ENCODE measurements at regions not wholly inside any gene's neighbourhood (a gene's known extent, or its start where the extent isn't known, plus 50 kb on each side); places are given as distances from the start of the nearest gene placed in this dataset.
A peak's percentile ranks its signal among the peaks of the same experiment; 100 is the strongest.

DNA sequence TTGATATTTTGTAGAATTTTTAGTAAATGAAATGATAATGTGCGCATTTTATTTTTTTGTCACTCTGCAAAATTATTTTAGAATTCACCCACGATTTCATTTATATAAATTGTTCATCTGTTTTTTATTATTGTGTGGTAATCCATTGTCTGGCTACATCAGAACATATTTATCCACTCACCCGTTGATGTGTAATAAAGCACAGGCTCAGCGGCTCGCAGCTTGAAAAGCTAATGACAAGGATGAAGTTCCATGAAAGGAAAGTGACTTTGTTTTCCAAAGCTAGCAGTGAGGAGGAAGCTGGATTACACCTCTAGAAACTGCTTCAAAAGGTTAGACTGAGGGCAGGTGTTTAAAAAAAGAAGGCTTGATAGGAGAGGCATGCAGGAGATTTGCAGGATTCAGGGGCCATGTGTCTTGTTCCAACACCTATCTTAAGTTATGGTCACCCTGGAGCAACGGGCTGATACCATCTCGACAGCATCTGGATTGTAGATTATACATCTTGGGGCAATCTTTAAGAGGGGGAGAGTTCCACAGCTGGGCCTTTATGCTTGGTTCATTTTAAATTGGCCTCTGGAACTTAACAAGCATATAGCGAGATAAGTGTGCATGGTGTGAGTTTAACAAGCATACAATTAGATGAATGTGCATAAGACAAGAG lies 194.1 kb downstream of the TMTC3 start:
- H3K27me3 ChIP-seq (ENCODE audit: control insufficient read depth, insufficient read depth, low read length), result no peaks in the 10 kb centered on the region
- no peak for DNase-seq
- no peaks in the 10 kb centered on the region for H3K4me1 ChIP-seq (ENCODE audit: control insufficient read depth, insufficient read depth, low read length)
- H3K4me3 ChIP-seq (ENCODE audit: low read length), result no peak overlapping the region
- no peak overlapping the region for H3K27ac ChIP-seq (ENCODE audit: low read length)
- 67% methylated on average over 3 of the region's 8 CpGs for WGBS (ENCODE audit: insufficient coverage, low lambda C conversion rate)
- no peaks in the 10 kb centered on the region for H3K9me3 ChIP-seq (ENCODE audit: control insufficient read depth, low read depth, low read length)
- H3K36me3 ChIP-seq (ENCODE audit: control insufficient read depth, insufficient read depth, low read length), result no peaks in the 10 kb centered on the region

DNA sequence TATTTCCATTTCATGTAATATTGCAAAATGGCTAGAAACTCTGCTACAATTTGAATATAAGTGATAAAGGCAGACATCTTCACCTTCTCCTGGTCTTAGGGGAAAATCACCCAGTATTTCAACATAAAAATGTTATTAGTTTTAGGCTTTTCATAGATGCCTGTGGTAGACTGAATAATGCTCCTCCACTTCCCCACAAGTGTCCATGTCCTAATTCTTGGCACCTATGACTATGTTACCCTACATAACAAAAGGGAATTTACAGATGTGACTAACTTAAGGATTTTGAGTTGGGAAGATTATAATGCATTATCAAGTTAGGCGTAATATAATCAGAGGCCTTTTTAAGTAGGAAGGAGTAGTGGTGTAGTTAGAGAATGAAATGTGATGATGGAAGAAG lies 196.4 kb downstream of the TMTC3 start:
- no peak overlapping the region for H3K4me3 ChIP-seq (ENCODE audit: low read length)
- no peak for DNase-seq
- H3K36me3 ChIP-seq (ENCODE audit: control insufficient read depth, insufficient read depth, low read length), result no peaks in the 10 kb centered on the region
- no peaks in the 10 kb centered on the region for H3K9me3 ChIP-seq (ENCODE audit: control insufficient read depth, low read depth, low read length)
- no peaks in the 10 kb centered on the region for H3K4me1 ChIP-seq (ENCODE audit: control insufficient read depth, insufficient read depth, low read length)
- H3K27ac ChIP-seq (ENCODE audit: low read length), result no peak overlapping the region
- 0% methylated on average over 1 of the region's 1 CpG for WGBS (ENCODE audit: insufficient coverage, low lambda C conversion rate)
- no peaks in the 10 kb centered on the region for H3K27me3 ChIP-seq (ENCODE audit: control insufficient read depth, insufficient read depth, low read length)

- H3K9me3 ChIP-seq (ENCODE audit: control insufficient read depth, low read depth, low read length), result no peaks in the 10 kb centered on the region
- WGBS (ENCODE audit: insufficient coverage, low lambda C conversion rate), result no CpG with 5 or more reads among the region's 1 CpG
Observed at GRCh38 chr12:88339254-88339949, 197.3 kb downstream of the TMTC3 start.

DNA sequence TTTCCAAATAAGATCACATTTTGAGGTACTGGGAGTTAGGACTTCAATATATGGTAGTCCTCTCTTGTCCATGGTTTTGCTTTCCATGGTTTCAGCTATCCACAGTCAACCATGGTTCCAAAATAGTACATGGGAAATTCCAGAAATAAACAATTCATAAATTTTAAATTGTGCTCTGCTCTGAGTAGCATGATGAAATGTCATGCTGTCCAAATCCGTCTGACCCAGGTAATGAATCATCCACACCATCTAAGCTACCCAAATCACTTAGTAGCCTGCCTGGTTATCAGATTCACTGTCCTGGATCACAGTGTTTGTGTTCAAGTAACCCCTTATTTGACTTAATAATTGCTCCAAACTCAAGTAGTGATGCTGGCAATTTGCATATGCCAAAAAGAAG lies 197.9 kb downstream of the TMTC3 start:
- no CpG with 5 or more reads among the region's 1 CpG for WGBS (ENCODE audit: insufficient coverage, low lambda C conversion rate)
- Histone ChIP-seq H3K27me3 (ENCODE audit: control insufficient read depth, insufficient read depth, low read length) (no peaks in the 10 kb centered on the region), H3K27ac (ENCODE audit: low read length) (no peak overlapping the region)

More at GRCh38 chr12:88339254-88339949, 197.3 kb downstream of the TMTC3 start:
- Histone ChIP-seq H3K27me3 (ENCODE audit: control insufficient read depth, insufficient read depth, low read length) (no peaks in the 10 kb centered on the region), H3K27ac (ENCODE audit: low read length) (no peak overlapping the region), H3K4me1 (ENCODE audit: control insufficient read depth, insufficient read depth, low read length) (no peaks in the 10 kb centered on the region), H3K4me3 (ENCODE audit: low read length) (no peak overlapping the region), H3K36me3 (ENCODE audit: control insufficient read depth, insufficient read depth, low read length) (no peaks in the 10 kb centered on the region)
- no peak for DNase-seq

GRCh38 chr12:88342251-88342806 lies 200.2 kb downstream of the TMTC3 start:
- Histone ChIP-seq H3K4me1 (ENCODE audit: control insufficient read depth, insufficient read depth, low read length) (no peaks in the 10 kb centered on the region), H3K9me3 (ENCODE audit: control insufficient read depth, low read depth, low read length) (no peaks in the 10 kb centered on the region), H3K27ac (ENCODE audit: low read length) (no peak overlapping the region), H3K36me3 (ENCODE audit: control insufficient read depth, insufficient read depth, low read length) (no peaks in the 10 kb centered on the region), H3K4me3 (ENCODE audit: low read length) (no peak overlapping the region), H3K27me3 (ENCODE audit: control insufficient read depth, insufficient read depth, low read length) (no peaks in the 10 kb centered on the region)
- no peak for DNase-seq

More for the DNA sequence above, 197.9 kb downstream of the TMTC3 start:
- Histone ChIP-seq H3K9me3 (ENCODE audit: control insufficient read depth, low read depth, low read length) (no peaks in the 10 kb centered on the region), H3K36me3 (ENCODE audit: control insufficient read depth, insufficient read depth, low read length) (no peaks in the 10 kb centered on the region), H3K4me1 (ENCODE audit: control insufficient read depth, insufficient read depth, low read length) (no peaks in the 10 kb centered on the region), H3K4me3 (ENCODE audit: low read length) (no peak overlapping the region)
- no peak for DNase-seq

GRCh38 chr12:88351146-88351545 lies 209.0 kb downstream of the TMTC3 start:
- Histone ChIP-seq H3K36me3 (ENCODE audit: control insufficient read depth, insufficient read depth, low read length) (no peaks in the 10 kb centered on the region), H3K27ac (ENCODE audit: low read length) (no peak overlapping the region), H3K9me3 (ENCODE audit: control insufficient read depth, low read depth, low read length) (no peaks in the 10 kb centered on the region), H3K4me3 (ENCODE audit: low read length) (no peak overlapping the region), H3K4me1 (ENCODE audit: control insufficient read depth, insufficient read depth, low read length) (no peaks in the 10 kb centered on the region), H3K27me3 (ENCODE audit: control insufficient read depth, insufficient read depth, low read length) (no peaks in the 10 kb centered on the region)
- no peak for DNase-seq

DNA sequence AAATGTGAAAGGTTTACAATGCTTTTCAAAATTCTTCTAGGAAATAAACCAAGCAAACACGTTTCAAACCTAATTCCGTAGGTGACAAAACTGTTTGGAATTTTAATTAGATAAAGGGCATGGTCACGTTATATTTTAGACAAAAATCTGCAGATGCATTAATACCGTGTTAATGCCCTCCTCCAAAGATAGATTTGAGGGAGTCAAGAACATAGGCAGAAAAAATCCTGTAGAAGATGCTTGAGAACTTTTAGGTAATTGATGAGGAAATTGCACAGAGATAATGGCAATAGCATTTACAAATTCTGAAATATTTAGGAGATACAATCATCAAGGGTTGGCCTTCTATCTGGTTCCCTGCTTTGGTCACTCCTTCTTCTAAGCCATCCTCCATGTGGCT lies 212.6 kb downstream of the TMTC3 start:
- Histone ChIP-seq H3K27me3 (ENCODE audit: control insufficient read depth, insufficient read depth, low read length) (no peaks in the 10 kb centered on the region), H3K4me1 (ENCODE audit: control insufficient read depth, insufficient read depth, low read length) (no peaks in the 10 kb centered on the region), H3K27ac (ENCODE audit: low read length) (no peak overlapping the region), H3K36me3 (ENCODE audit: control insufficient read depth, insufficient read depth, low read length) (no peaks in the 10 kb centered on the region), H3K4me3 (ENCODE audit: low read length) (no peak overlapping the region), H3K9me3 (ENCODE audit: control insufficient read depth, low read depth, low read length) (no peaks in the 10 kb centered on the region)
- 75% methylated on average over 4 of the region's 4 CpGs for WGBS (ENCODE audit: insufficient coverage, low lambda C conversion rate)
- DNase-seq, result no peak

DNA sequence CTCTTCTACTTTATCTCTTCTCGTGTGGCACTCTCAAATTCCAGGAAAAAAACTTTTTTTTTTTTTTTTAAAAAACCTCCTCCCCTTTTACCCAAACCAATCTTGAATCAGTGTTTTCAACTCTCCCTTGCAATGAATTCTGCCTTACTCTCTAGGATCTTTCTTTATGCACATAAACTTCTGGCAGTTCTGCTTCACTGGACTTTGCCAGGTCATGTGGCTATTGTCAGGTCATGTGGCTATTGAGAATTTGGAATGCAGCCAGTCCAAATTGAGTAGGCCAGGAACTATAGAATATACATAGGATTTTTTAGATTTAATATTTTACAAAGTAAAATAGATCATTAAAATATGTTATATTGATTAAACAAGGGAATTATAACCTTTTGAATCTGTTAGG lies 218.2 kb downstream of the TMTC3 start:
- H3K4me3 ChIP-seq (ENCODE audit: low read length), result no peak overlapping the region
- H3K27me3 ChIP-seq (ENCODE audit: control insufficient read depth, insufficient read depth, low read length), result no peaks in the 10 kb centered on the region
- no CpG with 5 or more reads among the region's 1 CpG for WGBS (ENCODE audit: insufficient coverage, low lambda C conversion rate)
- no peaks in the 10 kb centered on the region for H3K4me1 ChIP-seq (ENCODE audit: control insufficient read depth, insufficient read depth, low read length)
- no peak overlapping the region for H3K27ac ChIP-seq (ENCODE audit: low read length)
- H3K9me3 ChIP-seq (ENCODE audit: control insufficient read depth, low read depth, low read length), result no peaks in the 10 kb centered on the region
- H3K36me3 ChIP-seq (ENCODE audit: control insufficient read depth, insufficient read depth, low read length), result no peaks in the 10 kb centered on the region
- peak; percentile 3 to 18 for DNase-seq

GRCh38 chr12:88361493-88361892 lies 218.8 kb downstream of the KITLG start:
- Histone ChIP-seq H3K4me1 (ENCODE audit: control insufficient read depth, insufficient read depth, low read length) (no peaks in the 10 kb centered on the region), H3K27ac (ENCODE audit: low read length) (no peak overlapping the region), H3K4me3 (ENCODE audit: low read length) (no peak overlapping the region), H3K9me3 (ENCODE audit: control insufficient read depth, low read depth, low read length) (no peaks in the 10 kb centered on the region), H3K27me3 (ENCODE audit: control insufficient read depth, insufficient read depth, low read length) (no peaks in the 10 kb centered on the region), H3K36me3 (ENCODE audit: control insufficient read depth, insufficient read depth, low read length) (no peaks in the 10 kb centered on the region)
- DNase-seq, result no peak

GRCh38 chr12:88362439-88362838 lies 217.8 kb downstream of the KITLG start:
- WGBS (ENCODE audit: insufficient coverage, low lambda C conversion rate), result 83% methylated on average over 1 of the region's 2 CpGs
- H3K27ac ChIP-seq (ENCODE audit: low read length), result no peak overlapping the region
- no peaks in the 10 kb centered on the region for H3K9me3 ChIP-seq (ENCODE audit: control insufficient read depth, low read depth, low read length)

GRCh38 chr12:88365403-88365802 lies 214.9 kb downstream of the KITLG start:
- Histone ChIP-seq H3K4me3 (ENCODE audit: low read length) (no peak overlapping the region), H3K27me3 (ENCODE audit: control insufficient read depth, insufficient read depth, low read length) (no peaks in the 10 kb centered on the region), H3K4me1 (ENCODE audit: control insufficient read depth, insufficient read depth, low read length) (no peaks in the 10 kb centered on the region), H3K9me3 (ENCODE audit: control insufficient read depth, low read depth, low read length) (no peaks in the 10 kb centered on the region), H3K27ac (ENCODE audit: low read length) (no peak overlapping the region), H3K36me3 (ENCODE audit: control insufficient read depth, insufficient read depth, low read length) (no peaks in the 10 kb centered on the region)
- no CpG with 5 or more reads among the region's 3 CpGs for WGBS (ENCODE audit: insufficient coverage, low lambda C conversion rate)
- no peak for DNase-seq

More at GRCh38 chr12:88362439-88362838, 217.8 kb downstream of the KITLG start:
- no peak for DNase-seq
- H3K4me1 ChIP-seq (ENCODE audit: control insufficient read depth, insufficient read depth, low read length), result no peaks in the 10 kb centered on the region
- no peak overlapping the region for H3K4me3 ChIP-seq (ENCODE audit: low read length)
- no peaks in the 10 kb centered on the region for H3K36me3 ChIP-seq (ENCODE audit: control insufficient read depth, insufficient read depth, low read length)
- H3K27me3 ChIP-seq (ENCODE audit: control insufficient read depth, insufficient read depth, low read length), result no peaks in the 10 kb centered on the region
